Heart left ventricle (tissue), 16 donors: ENCODE measurements at regions not wholly inside any gene's neighbourhood (a gene's known extent, or its start where the extent isn't known, plus 50 kb on each side); places are given as distances from the start of the nearest gene placed in this dataset.

ENCODE experiments used
- ATAC-seq, 4 donors: fragments of 200-7000 bp; cut with Tn5 transposase; one replicate each; pipeline ENCODE4 v1.9.1; 2020 to 2022; ENCODE audit warnings: moderate library complexity in 4 of 4, mild to moderate bottlenecking in 3 of 4, moderate number of reproducible peaks in 1 of 4
- DNase-seq, 5 donors: peaks; one replicate each; pipeline ENCODE4 v3.0.0-alpha.2; 2020
- H3K27ac ChIP-seq, 12 donors: fragments of 200-600 bp; sonication (generic) in 4 of 12; one replicate each; pipeline versions ENCODE4 v1.5.0 to v1.8.0; 2016 to 2022; ENCODE audit warnings: mild to moderate bottlenecking in 2 of 12
- H3K27me3 ChIP-seq, 9 donors: fragments of 200-600 bp; sonication (generic) in 2 of 9; one replicate each; pipeline versions ENCODE4 v1.5.1 to v1.8.0; 2016 to 2022; ENCODE audit warnings: mild to moderate bottlenecking in 3 of 9
- H3K36me3 ChIP-seq, 9 donors: fragments of 200-600 bp; sonication (generic) in 2 of 9; one replicate each; pipeline versions ENCODE4 v1.5.0 to v1.8.0; 2018 to 2022; ENCODE audit warnings: mild to moderate bottlenecking in 2 of 9
- H3K4me1 ChIP-seq, 12 donors: fragments of 200-600 bp; sonication (generic) in 4 of 12; one replicate each; pipeline versions ENCODE4 v1.5.0 to v1.8.0; 2016 to 2022; ENCODE audit warnings: mild to moderate bottlenecking in 3 of 12
- H3K4me3 ChIP-seq, 12 donors: fragments of 200-600 bp; sonication (generic) in 4 of 12; one replicate each; pipeline versions ENCODE4 v1.5.0 to v1.8.0; 2017 to 2022; ENCODE audit warnings: mild to moderate bottlenecking in 9 of 12, moderate library complexity in 4 of 12
- H3K9me3 ChIP-seq, 12 donors: fragments of 200-600 bp; sonication (generic) in 4 of 12; one replicate each; pipeline versions ENCODE4 v1.5.0 to v1.8.0; 2016 to 2022; ENCODE audit warnings: mild to moderate bottlenecking in 1 of 12
- POLR2A ChIP-seq, 2 donors: fragments of 450-650 bp; IDR thresholded peaks; one replicate each; pipeline ENCODE4 v1.6.1; 2017; ENCODE audit warnings: antibody characterized with exemption in 2 of 2, mild to moderate bottlenecking in 2 of 2, moderate library complexity in 2 of 2
- WGBS, 4 donors: extraction: QIAGEN DNeasy Blood & Tissue Kit in 2 of 4; methylation state at CpG; one replicate each; pipeline versions ENCODE4 v1.1.5 to v1.1.7; 2013 to 2018; 5-methylcytosine and 5-hydroxymethylcytosine counted together
- intact Hi-C, 10 donors: fragments of 100-400 bp; cut with DNase I; formaldehyde crosslinking; loops; one replicate each; pipeline versions ENCODE4 v1.11.1 to v1.14.2; 2022
- TF ChIP-seq, protein P1 (sequence below), 12 donors: fragments of 200-600 bp; sonication (generic) in 4 of 12; IDR thresholded peaks; one replicate each; pipeline versions ENCODE4 v1.5.0 to v1.8.0; 2018 to 2022; ENCODE audit warnings: antibody characterized with exemption in 12 of 12, mild to moderate bottlenecking in 5 of 12
- donor health status: ischemic (EF 13 %, LVEDD 7.1; RV severe dilation, severe dysfunction).
- donor health status: healthy with polysubstance abuse.
- donor health status: DM: no; HTN: yes; CAD: no.
- donor health status: DM: no; HTN: no; CAD: no.
- donor health status: ischemic (EF 25% LVEDD 6.9; RV normal size, moderate dysfunction).
- donor health status: ischemic (EF 25% LVEDD 5.7; RV mildly dilated, moderate dysfunction).
- donor health status: healthy.
- donor health status: DM: yes; HTN: yes; CAD: no.
- donor health status: ischemic (EF 35%, LVEDD 5.7; RV mildly dilated, moderate dysfunction).
- donor health status: nonischemic (EF 11% LVEDD 7.7; RV severe dilation, severe dysfunction).
- donor health status: DM: yes; HTN: yes; CAD: no.
- donor health status: PGD.
- donor health status: ischemic (EF 29% LVEDD 5.4; RV normal size, mild dysfunction).
- donor health status: nonischemic (EF 23%, LVEDD 6.1; RV moderate dilation, normal function).

- Histone ChIP-seq H3K36me3 (no peaks in the 10 kb centered on the region), H3K27me3 (peaks cover 0 to 65% (median 17%) of the 10 kb centered on the region in 9 donors), H3K4me3 (no peak overlapping the region), H3K9me3 (no peaks in the 10 kb centered on the region), H3K4me1 (no peaks in the 10 kb centered on the region), H3K27ac (no peak overlapping the region)
- DNase-seq: no peak
- no peak for ATAC-seq
- intact Hi-C loops: no loop called here
- WGBS, 4 donors: 26 to 33% (median 30%) methylated on average over 4 of the region's 4 CpGs
- no peak for TF ChIP-seq POLR2A (IDR thresholded peaks at IDR 0.05)
- TF ChIP-seq, protein P1, sequence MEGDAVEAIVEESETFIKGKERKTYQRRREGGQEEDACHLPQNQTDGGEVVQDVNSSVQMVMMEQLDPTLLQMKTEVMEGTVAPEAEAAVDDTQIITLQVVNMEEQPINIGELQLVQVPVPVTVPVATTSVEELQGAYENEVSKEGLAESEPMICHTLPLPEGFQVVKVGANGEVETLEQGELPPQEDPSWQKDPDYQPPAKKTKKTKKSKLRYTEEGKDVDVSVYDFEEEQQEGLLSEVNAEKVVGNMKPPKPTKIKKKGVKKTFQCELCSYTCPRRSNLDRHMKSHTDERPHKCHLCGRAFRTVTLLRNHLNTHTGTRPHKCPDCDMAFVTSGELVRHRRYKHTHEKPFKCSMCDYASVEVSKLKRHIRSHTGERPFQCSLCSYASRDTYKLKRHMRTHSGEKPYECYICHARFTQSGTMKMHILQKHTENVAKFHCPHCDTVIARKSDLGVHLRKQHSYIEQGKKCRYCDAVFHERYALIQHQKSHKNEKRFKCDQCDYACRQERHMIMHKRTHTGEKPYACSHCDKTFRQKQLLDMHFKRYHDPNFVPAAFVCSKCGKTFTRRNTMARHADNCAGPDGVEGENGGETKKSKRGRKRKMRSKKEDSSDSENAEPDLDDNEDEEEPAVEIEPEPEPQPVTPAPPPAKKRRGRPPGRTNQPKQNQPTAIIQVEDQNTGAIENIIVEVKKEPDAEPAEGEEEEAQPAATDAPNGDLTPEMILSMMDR (IDR thresholded peaks at IDR 0.05): no peak
Measured at GRCh38 chr14:94707494-94707893, 62.4 kb downstream of the GSC start.

GRCh38 chr14:94706133-94706532, 63.8 kb downstream of the GSC start:
- DNase-seq (no peak), ATAC-seq (no peak)
- intact Hi-C loops: no loop called here
- no peaks in the 10 kb centered on the region for H3K9me3 ChIP-seq
- no peaks in the 10 kb centered on the region for H3K36me3 ChIP-seq
- H3K27me3 ChIP-seq: peaks cover 0 to 55% (median 14%) of the 10 kb centered on the region in 9 donors
- no peak overlapping the region for H3K27ac ChIP-seq
- TF ChIP-seq, protein P1 (IDR thresholded peaks at IDR 0.05): no peak
- no peak for TF ChIP-seq POLR2A (IDR thresholded peaks at IDR 0.05)
- 58 to 72% (median 65%) methylated on average over 6 of the region's 6 CpGs for WGBS, 4 donors
- no peaks in the 10 kb centered on the region for H3K4me1 ChIP-seq
- no peak overlapping the region for H3K4me3 ChIP-seq

GRCh38 chr14:94702629-94703028, 67.3 kb downstream of the GSC start:
- Histone ChIP-seq H3K27me3 (peaks cover 0 to 54% (median 4%) of the 10 kb centered on the region in 9 donors), H3K4me3 (no peak overlapping the region), H3K9me3 (no peaks in the 10 kb centered on the region), H3K27ac (no peak overlapping the region), H3K36me3 (no peaks in the 10 kb centered on the region), H3K4me1 (no peaks in the 10 kb centered on the region)
- 78 to 80% (median 80%) methylated on average over 2 of the region's 2 CpGs for WGBS, 4 donors
- intact Hi-C loops: no loop called here
- ATAC-seq (no peak), DNase-seq (no peak)
- TF ChIP-seq POLR2A (IDR thresholded peaks at IDR 0.05): no peak
- TF ChIP-seq, protein P1 (IDR thresholded peaks at IDR 0.05): no peak

- TF ChIP-seq POLR2A (IDR thresholded peaks at IDR 0.05): no peak
- TF ChIP-seq, protein P1 (IDR thresholded peaks at IDR 0.05): no peak
- DNase-seq (no peak), ATAC-seq (no peak)
- intact Hi-C loops: no loop called here
- H3K9me3 ChIP-seq: no peaks in the 10 kb centered on the region
- no peak overlapping the region for H3K4me3 ChIP-seq
- 68 to 78% (median 75%) methylated on average over 3 of the region's 3 CpGs for WGBS, 4 donors
- no peak overlapping the region for H3K27ac ChIP-seq
- peaks cover 0 to 54% (median 4%) of the 10 kb centered on the region in 9 donors for H3K27me3 ChIP-seq
- H3K4me1 ChIP-seq: no peaks in the 10 kb centered on the region
- no peaks in the 10 kb centered on the region for H3K36me3 ChIP-seq
Measured at GRCh38 chr14:94701861-94702370, 68.0 kb downstream of the GSC start.
